SU-DHL-6 (cell line): ENCODE measurements at regions not wholly inside any gene's neighbourhood (a gene's known extent, or its start where the extent isn't known, plus 50 kb on each side); places are given as distances from the start of the nearest gene placed in this dataset.

ENCODE experiments used
- EZH2phosphoT487 ChIP-seq: fragments of 200-600 bp; sonication (generic), shearing (Covaris generic); conservative IDR thresholded peaks from 2 replicates; pipeline ENCODE4 v1.6.1; 2018; ENCODE audit warnings: mild to moderate bottlenecking, antibody characterized with exemption, low read length, moderate library complexity, mixed read lengths
- TF ChIP-seq, protein P1 (sequence below): fragments of 200-600 bp; sonication (generic); IDR thresholded peaks from one replicate; pipeline ENCODE4 v1.5.1; 2017; ENCODE audit warnings: antibody characterized with exemption, mild to moderate bottlenecking, low read length, moderate library complexity; ENCODE audit not compliant: insufficient read depth, poor library complexity, severe bottlenecking

DNA sequence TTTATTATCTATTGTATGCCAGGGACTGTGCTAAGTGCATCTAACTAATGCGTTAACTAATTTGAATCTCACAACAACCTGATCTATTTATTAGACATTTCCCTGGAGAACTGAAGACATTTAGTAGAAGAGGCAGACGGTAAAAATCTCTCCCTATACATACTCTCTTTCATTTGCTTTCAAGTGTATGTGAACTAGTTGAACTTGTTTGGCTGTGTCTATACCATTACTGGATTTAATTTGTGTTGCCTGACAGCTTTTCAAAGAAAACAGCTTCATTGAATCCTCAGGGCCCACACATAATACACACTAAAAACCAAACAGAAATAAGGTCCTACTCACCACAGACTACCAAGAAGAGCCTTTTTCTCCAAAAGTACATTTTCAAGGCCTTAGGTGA is 133.6 kb upstream of the NR3C1 start:
- TF ChIP-seq, protein P1, sequence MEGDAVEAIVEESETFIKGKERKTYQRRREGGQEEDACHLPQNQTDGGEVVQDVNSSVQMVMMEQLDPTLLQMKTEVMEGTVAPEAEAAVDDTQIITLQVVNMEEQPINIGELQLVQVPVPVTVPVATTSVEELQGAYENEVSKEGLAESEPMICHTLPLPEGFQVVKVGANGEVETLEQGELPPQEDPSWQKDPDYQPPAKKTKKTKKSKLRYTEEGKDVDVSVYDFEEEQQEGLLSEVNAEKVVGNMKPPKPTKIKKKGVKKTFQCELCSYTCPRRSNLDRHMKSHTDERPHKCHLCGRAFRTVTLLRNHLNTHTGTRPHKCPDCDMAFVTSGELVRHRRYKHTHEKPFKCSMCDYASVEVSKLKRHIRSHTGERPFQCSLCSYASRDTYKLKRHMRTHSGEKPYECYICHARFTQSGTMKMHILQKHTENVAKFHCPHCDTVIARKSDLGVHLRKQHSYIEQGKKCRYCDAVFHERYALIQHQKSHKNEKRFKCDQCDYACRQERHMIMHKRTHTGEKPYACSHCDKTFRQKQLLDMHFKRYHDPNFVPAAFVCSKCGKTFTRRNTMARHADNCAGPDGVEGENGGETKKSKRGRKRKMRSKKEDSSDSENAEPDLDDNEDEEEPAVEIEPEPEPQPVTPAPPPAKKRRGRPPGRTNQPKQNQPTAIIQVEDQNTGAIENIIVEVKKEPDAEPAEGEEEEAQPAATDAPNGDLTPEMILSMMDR: no peak
- TF ChIP-seq EZH2phosphoT487: no peak
